ENCODE measurements at regions not wholly inside any gene's neighbourhood (a gene's known extent, or its start where the extent isn't known, plus 50 kb on each side); places are given as distances from the start of the nearest gene placed in this dataset.

GRCh38 chr4:74660866-74661265 is 133.5 kb downstream of the BTC start:
- Mint-ChIP-seq H3K27ac (no peak overlapping the region), H3K9me3 (no peaks in the 10 kb centered on the region), H3K4me1 (no peaks in the 10 kb centered on the region), H3K36me3 (ENCODE audit: low read depth) (no peaks in the 10 kb centered on the region), H3K27me3 (no peaks in the 10 kb centered on the region), H3K4me3 (no peak overlapping the region)
- no peak for ATAC-seq (replicated peaks)

DNA sequence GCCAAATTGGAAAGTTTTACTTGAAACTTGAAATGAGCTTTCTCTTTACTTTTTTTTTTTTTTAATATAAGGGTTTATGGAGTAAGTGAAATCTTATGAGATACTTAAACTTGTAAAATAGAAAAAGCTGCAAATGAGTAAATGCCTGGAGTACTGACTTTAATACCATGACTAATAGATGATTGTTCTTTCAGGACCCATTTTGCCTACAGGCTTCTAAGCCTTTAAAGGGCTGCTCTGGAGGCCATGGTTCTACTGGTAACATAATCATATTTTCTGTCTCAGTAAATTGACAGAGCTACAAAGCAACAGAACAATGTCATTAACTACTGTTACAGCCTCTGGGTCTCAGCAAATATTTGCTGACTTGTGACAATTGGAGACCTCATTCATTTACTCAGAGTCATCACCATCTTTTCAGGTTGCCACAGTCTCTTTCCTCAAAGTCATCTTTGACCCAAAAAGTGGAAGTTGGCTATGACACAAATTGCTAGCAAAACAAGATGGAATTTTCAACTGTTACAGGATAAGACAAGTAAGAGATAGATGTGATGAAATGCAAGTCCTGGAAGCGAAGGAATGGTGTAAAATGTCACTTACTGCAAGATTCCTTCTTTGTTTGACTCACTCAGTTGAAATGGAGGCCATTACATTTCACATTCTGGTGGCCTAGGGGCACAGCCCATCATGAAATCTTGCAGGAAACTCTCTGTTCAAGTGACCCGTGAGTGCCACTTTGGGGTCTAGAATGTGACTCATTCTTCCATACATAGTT is 132.7 kb downstream of the BTC start:
- Mint-ChIP-seq H3K4me1 (no peaks in the 10 kb centered on the region), H3K27ac (no peak overlapping the region), H3K27me3 (no peaks in the 10 kb centered on the region), H3K9me3 (no peaks in the 10 kb centered on the region), H3K4me3 (no peak overlapping the region), H3K36me3 (ENCODE audit: low read depth) (no peaks in the 10 kb centered on the region)
- ATAC-seq (replicated peaks) = peak; percentile 68

DNA sequence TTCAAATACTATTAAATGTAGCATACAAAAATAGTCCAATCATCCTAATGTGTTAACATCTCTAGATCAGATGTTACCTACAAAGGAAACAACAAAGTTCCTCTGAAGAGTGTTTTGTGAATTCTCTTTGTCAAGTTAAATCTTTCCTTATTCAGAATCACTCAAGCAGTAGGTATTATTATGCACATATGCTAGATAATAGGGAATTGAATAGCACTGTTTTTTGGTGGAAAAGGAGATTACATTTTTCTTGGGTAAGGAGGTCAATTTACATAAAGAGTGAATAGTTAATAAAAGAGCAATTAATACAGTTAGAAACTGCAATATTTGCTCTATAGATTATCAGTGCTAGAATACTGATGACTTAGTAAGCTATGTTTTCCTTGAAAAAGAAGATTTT is 130.7 kb downstream of the BTC start:
- ATAC-seq (replicated peaks) = no peak
- H3K36me3 Mint-ChIP-seq (ENCODE audit: low read depth) = no peaks in the 10 kb centered on the region

GRCh38 chr4:74665346-74665745 is 129.0 kb downstream of the BTC start:
- H3K27ac Mint-ChIP-seq = no peak overlapping the region
- no peaks in the 10 kb centered on the region for H3K4me1 Mint-ChIP-seq
- peak; percentile 79 for ATAC-seq (replicated peaks)
- H3K36me3 Mint-ChIP-seq (ENCODE audit: low read depth) = no peaks in the 10 kb centered on the region
- H3K4me3 Mint-ChIP-seq = no peak overlapping the region
- no peaks in the 10 kb centered on the region for H3K9me3 Mint-ChIP-seq
- H3K27me3 Mint-ChIP-seq = no peaks in the 10 kb centered on the region

More for the DNA sequence above, 130.7 kb downstream of the BTC start:
- Mint-ChIP-seq H3K9me3 (no peaks in the 10 kb centered on the region), H3K27me3 (no peaks in the 10 kb centered on the region), H3K27ac (no peak overlapping the region), H3K4me3 (no peak overlapping the region), H3K4me1 (no peaks in the 10 kb centered on the region)

DNA sequence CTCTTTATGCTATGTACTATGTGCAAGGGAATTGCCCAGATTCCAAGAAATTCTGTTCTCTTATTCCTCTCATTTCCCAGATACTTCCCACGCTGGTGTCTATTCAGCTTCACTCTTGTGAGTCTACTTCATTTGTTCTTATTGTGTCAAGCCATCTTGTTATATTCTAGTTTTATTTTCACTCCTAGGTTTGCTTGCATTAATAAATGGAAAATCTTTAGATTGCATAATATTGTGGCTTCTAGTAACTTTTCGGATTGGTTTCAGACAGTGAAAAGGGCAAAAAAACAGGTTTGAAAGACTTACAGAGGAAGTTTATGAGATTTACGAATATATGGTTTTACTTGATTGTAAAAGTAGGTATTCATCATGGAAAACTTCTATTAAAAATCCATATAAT is 128.4 kb downstream of the BTC start:
- H3K4me3 Mint-ChIP-seq = no peak overlapping the region
- ATAC-seq (replicated peaks) = no peak
- no peak overlapping the region for H3K27ac Mint-ChIP-seq
- H3K4me1 Mint-ChIP-seq = no peaks in the 10 kb centered on the region
- H3K36me3 Mint-ChIP-seq (ENCODE audit: low read depth) = no peaks in the 10 kb centered on the region
- no peaks in the 10 kb centered on the region for H3K27me3 Mint-ChIP-seq
- no peaks in the 10 kb centered on the region for H3K9me3 Mint-ChIP-seq

DNA sequence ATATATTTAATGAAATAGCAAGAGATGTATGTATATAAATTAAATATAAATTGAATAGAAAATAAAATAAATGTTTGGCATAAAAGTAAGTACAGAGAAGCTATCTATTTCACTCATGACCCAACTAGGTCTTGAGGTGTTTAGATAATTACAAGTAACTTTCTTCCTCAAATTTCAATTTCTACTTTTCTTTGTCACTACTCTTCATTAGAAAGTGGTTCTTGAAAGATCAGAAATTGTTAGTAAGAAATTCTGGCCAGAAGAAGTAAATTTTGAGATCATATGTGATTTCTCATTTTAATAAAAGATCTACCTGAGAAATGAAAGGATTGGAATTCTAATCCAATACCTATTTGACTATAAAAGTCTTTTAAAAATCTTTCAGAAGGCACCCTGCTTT is 126.9 kb downstream of the BTC start:
- Mint-ChIP-seq H3K27me3 (peaks cover 3% of the 10 kb centered on the region), H3K4me3 (no peak overlapping the region), H3K4me1 (no peaks in the 10 kb centered on the region), H3K9me3 (no peaks in the 10 kb centered on the region), H3K36me3 (ENCODE audit: low read depth) (no peaks in the 10 kb centered on the region), H3K27ac (no peak overlapping the region)
- no peak for ATAC-seq (replicated peaks)

DNA sequence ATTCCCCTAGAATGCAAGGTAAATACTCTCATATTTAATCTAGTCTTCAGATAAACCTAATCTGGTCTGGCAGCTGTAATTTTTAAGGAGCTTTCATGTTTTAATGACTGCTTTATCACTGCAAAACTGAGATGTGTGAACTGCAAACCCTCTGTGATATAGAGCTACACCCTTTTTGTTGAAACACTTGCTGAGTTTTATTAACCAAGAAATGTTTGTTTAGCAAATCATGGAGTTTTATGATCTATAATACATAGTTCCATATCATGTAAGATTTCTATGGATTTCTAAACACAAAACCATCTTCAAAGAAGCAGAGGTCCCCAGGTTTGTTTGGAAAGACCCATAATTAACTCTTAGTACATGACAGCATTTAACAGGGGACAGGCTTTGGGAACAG is 126.4 kb downstream of the BTC start:
- H3K4me1 Mint-ChIP-seq = no peaks in the 10 kb centered on the region
- H3K9me3 Mint-ChIP-seq = no peaks in the 10 kb centered on the region
- no peak for ATAC-seq (replicated peaks)
- no peaks in the 10 kb centered on the region for H3K36me3 Mint-ChIP-seq (ENCODE audit: low read depth)
- no peak overlapping the region for H3K4me3 Mint-ChIP-seq
- peaks cover 5% of the 10 kb centered on the region for H3K27me3 Mint-ChIP-seq
- H3K27ac Mint-ChIP-seq = no peak overlapping the region

DNA sequence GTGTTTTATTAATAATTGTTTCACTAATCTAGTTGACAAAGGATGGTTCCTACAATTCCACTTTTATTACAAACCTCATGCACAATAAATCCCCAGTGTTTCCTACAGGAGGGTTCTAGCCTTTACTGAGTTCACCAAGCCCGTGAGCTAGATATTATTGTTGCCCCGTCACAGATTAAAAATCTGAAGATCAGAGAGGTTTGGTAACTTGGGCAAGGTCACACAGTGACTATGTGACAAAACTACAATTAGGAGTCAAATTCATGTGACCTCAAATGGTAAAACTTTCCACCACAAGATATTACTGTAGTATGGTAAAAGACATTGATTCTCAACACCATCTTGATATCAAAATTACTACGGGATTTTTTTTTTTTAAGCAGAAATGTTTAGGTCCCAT is 124.6 kb downstream of the BTC start:
- Mint-ChIP-seq H3K27me3 (peaks cover 5% of the 10 kb centered on the region), H3K9me3 (no peaks in the 10 kb centered on the region), H3K27ac (no peak overlapping the region), H3K4me1 (no peaks in the 10 kb centered on the region), H3K36me3 (ENCODE audit: low read depth) (no peaks in the 10 kb centered on the region), H3K4me3 (no peak overlapping the region)
- no peak for ATAC-seq (replicated peaks)

GRCh38 chr4:74670583-74670982 is 123.7 kb downstream of the BTC start:
- Mint-ChIP-seq H3K27ac (no peak overlapping the region), H3K4me3 (no peak overlapping the region), H3K27me3 (peaks cover 5% of the 10 kb centered on the region), H3K36me3 (ENCODE audit: low read depth) (no peaks in the 10 kb centered on the region), H3K9me3 (no peaks in the 10 kb centered on the region), H3K4me1 (no peaks in the 10 kb centered on the region)
- ATAC-seq (replicated peaks) = no peak

GRCh38 chr4:74671080-74671698 is 123.1 kb downstream of the BTC start:
- H3K4me3 Mint-ChIP-seq = no peak overlapping the region
- H3K36me3 Mint-ChIP-seq (ENCODE audit: low read depth) = no peaks in the 10 kb centered on the region
- ATAC-seq (replicated peaks) = peak; percentile 39
- no peak overlapping the region for H3K27ac Mint-ChIP-seq
- peaks cover 5% of the 10 kb centered on the region for H3K27me3 Mint-ChIP-seq
- no peaks in the 10 kb centered on the region for H3K9me3 Mint-ChIP-seq
- no peaks in the 10 kb centered on the region for H3K4me1 Mint-ChIP-seq

- peaks cover 11% of the 10 kb centered on the region for H3K27me3 Mint-ChIP-seq
- no peak overlapping the region for H3K4me3 Mint-ChIP-seq
- H3K4me1 Mint-ChIP-seq = no peaks in the 10 kb centered on the region
- no peak for ATAC-seq (replicated peaks)
- H3K9me3 Mint-ChIP-seq = no peaks in the 10 kb centered on the region
- no peak overlapping the region for H3K27ac Mint-ChIP-seq
- H3K36me3 Mint-ChIP-seq (ENCODE audit: low read depth) = no peaks in the 10 kb centered on the region
Observed at GRCh38 chr4:74674750-74675149, 119.6 kb downstream of the BTC start.

DNA sequence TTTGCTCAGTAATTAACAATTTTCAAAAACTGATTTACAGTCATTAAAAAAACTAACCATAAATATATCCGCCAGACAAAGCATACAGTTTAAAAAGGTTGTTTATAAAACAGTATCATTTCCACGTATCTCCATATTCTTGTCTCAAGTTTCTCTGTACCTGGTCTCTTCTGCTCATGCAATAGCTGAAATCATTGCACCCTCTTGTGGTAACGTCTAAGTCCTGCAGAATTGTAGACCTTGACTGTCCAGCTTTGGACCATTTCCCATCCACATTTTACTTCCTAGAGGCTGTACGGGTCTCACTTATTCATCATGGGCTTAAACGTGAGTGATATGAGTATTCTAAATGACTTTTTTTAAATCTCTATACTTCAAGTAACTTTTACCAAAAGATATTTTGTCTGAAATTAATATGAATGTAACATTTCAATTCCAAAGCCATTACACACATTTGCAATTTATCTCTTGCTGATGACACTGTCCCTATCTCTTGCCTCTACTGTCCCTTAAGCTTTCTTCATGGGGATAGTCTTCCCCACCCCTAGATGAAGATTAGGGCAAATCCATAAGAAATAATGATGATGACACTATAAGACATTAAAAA is 118.5 kb downstream of the BTC start:
- Mint-ChIP-seq H3K4me1 (no peaks in the 10 kb centered on the region), H3K27ac (no peak overlapping the region), H3K9me3 (peaks cover 3% of the 10 kb centered on the region), H3K27me3 (peaks cover 11% of the 10 kb centered on the region), H3K4me3 (no peak overlapping the region), H3K36me3 (ENCODE audit: low read depth) (no peaks in the 10 kb centered on the region)
- ATAC-seq (replicated peaks) = peak; percentile 38

DNA sequence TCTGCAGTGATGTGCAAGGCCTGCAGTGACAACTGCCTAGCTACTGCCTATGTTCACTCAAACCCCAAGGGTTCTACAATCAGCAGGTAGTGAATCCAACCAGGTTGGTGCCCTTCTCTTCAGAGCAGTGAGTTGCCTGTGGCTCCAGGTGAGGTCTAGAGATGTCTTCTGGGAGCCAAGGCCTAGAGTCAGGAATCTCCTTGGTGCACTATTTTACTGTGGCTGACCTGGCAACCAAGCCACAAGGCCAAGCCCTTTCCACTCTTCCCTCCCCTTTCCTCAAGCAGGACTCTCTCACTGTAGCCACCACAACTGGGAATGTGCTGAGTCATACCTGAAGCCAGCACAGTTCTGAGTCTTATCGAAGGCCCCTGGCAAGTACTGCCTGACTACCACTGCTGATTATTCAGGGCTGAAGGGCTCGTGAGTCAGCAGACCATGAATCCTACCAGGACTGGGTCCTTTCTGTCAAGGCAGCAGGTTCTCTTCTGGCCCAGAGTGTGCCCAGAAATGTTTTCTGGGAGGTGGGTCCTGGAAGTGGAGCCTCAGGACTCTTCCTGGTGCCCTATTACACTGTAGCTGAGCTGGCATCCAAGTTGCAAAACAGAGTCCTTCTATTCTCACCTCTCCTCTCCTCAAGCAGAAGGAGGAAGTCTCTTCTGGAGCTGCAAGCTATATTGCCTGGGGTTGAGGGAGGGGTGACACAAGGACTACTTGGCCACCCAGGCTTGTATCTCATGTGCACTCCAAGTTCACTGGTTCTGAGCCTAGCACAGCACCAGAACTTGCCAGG is 111.6 kb downstream of the BTC start:
- Mint-ChIP-seq H3K4me1 (no peaks in the 10 kb centered on the region), H3K36me3 (ENCODE audit: low read depth) (no peaks in the 10 kb centered on the region), H3K4me3 (no peak overlapping the region), H3K27me3 (peaks cover 28% of the 10 kb centered on the region), H3K9me3 (peaks cover 4% of the 10 kb centered on the region), H3K27ac (no peak overlapping the region)
- no peak for ATAC-seq (replicated peaks)

DNA sequence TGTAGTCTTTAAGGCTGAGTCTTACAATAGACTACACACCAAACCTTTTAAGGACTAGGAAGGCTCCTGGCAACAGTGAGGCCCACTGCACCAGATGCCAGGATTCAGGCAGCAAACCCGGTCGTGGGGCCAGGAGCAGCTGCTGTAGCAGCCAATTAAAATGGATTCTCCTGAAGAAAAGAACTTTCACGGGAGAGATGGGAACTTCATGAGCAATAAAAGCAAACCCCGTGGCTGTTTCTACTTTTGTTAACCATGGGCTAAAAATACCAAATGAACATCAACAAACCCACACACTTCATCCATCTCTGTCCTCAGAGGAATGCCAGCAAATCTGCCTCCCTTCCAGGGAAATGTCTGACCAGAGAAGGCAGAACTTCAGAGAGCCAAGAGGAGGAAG is 101.4 kb downstream of the BTC start:
- no peaks in the 10 kb centered on the region for H3K36me3 Mint-ChIP-seq (ENCODE audit: low read depth)
- no peaks in the 10 kb centered on the region for H3K4me1 Mint-ChIP-seq
- H3K27ac Mint-ChIP-seq = no peak overlapping the region
- no peak overlapping the region for H3K4me3 Mint-ChIP-seq
- no peaks in the 10 kb centered on the region for H3K9me3 Mint-ChIP-seq
- H3K27me3 Mint-ChIP-seq = peaks cover 10% of the 10 kb centered on the region
- no peak for ATAC-seq (replicated peaks)

Data from activated T-helper 17 cell treated with anti-CD3 and anti-CD28 coated beads, Interleukin-2, amount 50 U/mL, for 72 hours (primary cell).